ENCODE measurements at regions not wholly inside any gene's neighbourhood (a gene's known extent, or its start where the extent isn't known, plus 50 kb on each side); places are given as distances from the start of the nearest gene placed in this dataset.

DNA sequence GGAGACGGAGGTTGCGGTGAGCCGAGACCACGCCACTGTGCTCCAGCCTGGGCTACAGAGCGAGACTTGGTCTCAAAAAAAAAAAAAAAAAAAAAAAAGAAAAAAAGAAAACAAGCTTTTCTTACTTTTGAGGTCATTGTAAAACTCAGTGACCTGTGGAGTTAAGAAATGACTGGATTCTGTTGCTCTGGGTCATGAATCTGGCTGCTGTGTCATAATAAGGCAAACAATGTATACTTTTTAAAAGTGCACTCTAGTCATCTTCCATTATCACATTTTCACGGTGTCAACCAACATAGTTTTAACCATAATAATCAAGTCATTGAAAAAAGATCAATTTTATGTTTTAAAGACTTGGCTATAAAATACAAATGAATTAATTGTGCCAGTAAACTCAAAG, 1186.6 kb downstream of the DIAPH3 start:
- Mint-ChIP-seq H3K27ac (no peak overlapping the region), H3K27me3 (no peaks in the 10 kb centered on the region), H3K4me3 (no peak overlapping the region), H3K9me3 (ENCODE audit: low read depth) (peaks cover 3% of the 10 kb centered on the region), H3K4me1 (ENCODE audit: low read depth) (no peaks in the 10 kb centered on the region), H3K36me3 (no peaks in the 10 kb centered on the region)

DNA sequence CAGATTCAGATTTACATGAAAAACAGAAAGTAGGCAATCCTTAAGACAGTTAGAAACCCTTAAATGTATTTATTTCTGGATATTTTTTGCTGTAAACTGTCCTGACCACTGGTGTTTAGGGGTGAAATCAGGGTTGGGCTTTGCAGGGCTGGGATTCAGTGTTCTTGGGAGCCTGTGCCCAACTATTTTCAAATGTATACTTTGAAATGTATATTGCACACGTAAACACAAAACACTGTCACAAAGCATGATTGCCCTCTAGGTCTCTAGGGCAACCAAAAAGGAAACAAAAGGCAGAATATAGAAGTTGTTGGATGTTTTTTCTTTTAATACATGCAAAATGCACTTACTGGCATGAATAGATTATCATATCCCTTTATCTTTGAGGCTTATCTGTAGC, 1185.4 kb downstream of the DIAPH3 start:
- Mint-ChIP-seq H3K27ac (no peak overlapping the region), H3K4me3 (no peak overlapping the region), H3K36me3 (no peaks in the 10 kb centered on the region), H3K27me3 (no peaks in the 10 kb centered on the region), H3K9me3 (ENCODE audit: low read depth) (peaks cover 11% of the 10 kb centered on the region), H3K4me1 (ENCODE audit: low read depth) (no peaks in the 10 kb centered on the region)

DNA sequence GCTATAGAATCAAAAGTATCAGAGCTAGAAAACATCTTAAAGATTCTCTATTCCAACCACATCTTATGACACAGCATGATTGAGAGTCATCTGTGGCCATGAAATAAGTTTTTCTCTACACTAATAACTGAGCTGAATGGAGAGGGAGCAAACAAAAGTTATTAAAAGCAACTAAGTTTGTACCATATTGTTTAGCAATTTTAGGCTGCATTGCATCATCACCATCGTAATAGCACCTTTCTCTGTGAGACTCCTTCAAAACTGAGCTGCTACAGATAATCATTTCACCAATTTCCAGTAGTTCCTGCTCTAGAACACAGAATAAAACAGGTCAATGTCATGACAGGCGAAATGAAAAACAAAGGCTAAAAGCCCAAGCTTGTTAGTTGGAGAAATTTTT, 1183.9 kb downstream of the DIAPH3 start:
- Mint-ChIP-seq H3K9me3 (ENCODE audit: low read depth) (peaks cover 15% of the 10 kb centered on the region), H3K27me3 (no peaks in the 10 kb centered on the region), H3K4me3 (no peak overlapping the region), H3K36me3 (no peaks in the 10 kb centered on the region), H3K27ac (no peak overlapping the region), H3K4me1 (ENCODE audit: low read depth) (no peaks in the 10 kb centered on the region)

DNA sequence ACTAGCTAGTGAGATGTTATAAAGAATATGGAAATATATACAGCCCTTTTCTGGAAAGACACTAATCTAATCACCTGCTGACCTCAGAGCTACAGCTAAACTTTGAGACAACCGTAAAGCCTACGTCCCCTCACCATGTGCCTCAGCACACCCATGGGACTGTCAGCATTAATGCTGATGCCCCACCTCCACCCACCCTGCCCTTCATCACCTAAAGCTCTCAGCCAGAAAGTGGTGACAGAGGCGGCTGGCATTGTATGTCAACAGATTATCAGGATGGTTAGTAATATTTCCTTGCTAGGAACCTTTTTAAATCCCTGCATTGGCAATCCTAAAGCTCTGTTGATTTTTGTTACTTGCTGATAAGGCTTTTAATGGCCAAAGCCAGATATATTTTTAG, 1177.9 kb downstream of the DIAPH3 start:
- peaks cover 15% of the 10 kb centered on the region for H3K9me3 Mint-ChIP-seq (ENCODE audit: low read depth)
- H3K4me1 Mint-ChIP-seq (ENCODE audit: low read depth), result no peaks in the 10 kb centered on the region
- H3K27me3 Mint-ChIP-seq, result no peaks in the 10 kb centered on the region
- no peak overlapping the region for H3K27ac Mint-ChIP-seq
- H3K4me3 Mint-ChIP-seq, result no peak overlapping the region
- no peaks in the 10 kb centered on the region for H3K36me3 Mint-ChIP-seq

DNA sequence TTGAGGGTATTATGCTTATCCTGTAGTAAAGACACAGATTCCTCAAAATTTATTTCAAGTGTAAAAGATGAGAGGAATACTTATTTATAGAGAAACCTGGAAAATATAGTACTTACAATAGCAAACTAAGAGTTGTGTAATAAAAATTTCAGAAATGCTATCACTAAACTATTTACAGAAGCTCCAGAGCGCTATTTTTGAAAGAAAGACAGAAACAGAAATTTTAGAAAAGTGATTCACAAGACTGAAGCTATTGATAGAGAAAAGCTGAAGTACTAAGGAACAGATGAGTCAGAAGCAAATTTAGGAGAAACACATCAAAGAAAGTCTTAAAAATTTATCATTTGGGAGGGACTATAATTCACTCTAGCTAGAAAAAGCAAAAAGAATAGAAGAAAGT, 1174.2 kb downstream of the DIAPH3 start:
- Mint-ChIP-seq H3K27ac (no peak overlapping the region), H3K4me1 (ENCODE audit: low read depth) (no peaks in the 10 kb centered on the region), H3K9me3 (ENCODE audit: low read depth) (peaks cover 3% of the 10 kb centered on the region), H3K4me3 (no peak overlapping the region), H3K36me3 (no peaks in the 10 kb centered on the region), H3K27me3 (no peaks in the 10 kb centered on the region)

DNA sequence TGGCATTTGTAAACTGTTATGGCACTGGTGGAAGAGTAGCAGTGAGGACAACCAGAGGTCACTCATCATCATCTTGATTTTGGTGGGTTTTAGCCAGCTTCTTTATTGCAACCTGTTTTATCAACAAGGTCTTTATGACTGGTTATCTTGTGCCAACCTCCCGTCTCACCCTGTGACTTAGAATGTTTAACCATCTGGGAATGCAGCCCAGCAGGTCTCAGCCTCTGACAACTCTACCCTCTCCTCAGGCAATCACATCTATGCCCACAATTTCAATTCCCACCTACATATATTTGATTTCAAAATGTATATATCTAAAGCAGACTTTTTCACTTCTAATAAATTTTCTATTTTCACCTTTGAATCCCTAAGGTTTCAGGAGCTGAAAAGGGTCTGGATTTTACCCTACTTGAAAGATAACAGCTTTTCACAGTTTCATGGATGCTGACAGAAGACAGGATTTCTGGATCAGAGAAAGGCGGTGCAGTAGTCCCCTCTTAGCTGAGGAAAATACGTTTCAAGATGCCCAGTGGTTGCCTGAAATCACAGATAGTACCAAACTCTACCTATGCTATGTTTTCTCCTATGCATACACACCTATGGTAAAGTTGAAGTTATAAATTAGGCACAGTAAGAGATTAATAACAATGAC, 1171.8 kb downstream of the DIAPH3 start:
- H3K36me3 Mint-ChIP-seq, result no peaks in the 10 kb centered on the region
- H3K27ac Mint-ChIP-seq, result no peak overlapping the region
- no peak overlapping the region for H3K4me3 Mint-ChIP-seq
- peaks cover 3% of the 10 kb centered on the region for H3K9me3 Mint-ChIP-seq (ENCODE audit: low read depth)
- no peaks in the 10 kb centered on the region for H3K27me3 Mint-ChIP-seq
- H3K4me1 Mint-ChIP-seq (ENCODE audit: low read depth), result no peaks in the 10 kb centered on the region

DNA sequence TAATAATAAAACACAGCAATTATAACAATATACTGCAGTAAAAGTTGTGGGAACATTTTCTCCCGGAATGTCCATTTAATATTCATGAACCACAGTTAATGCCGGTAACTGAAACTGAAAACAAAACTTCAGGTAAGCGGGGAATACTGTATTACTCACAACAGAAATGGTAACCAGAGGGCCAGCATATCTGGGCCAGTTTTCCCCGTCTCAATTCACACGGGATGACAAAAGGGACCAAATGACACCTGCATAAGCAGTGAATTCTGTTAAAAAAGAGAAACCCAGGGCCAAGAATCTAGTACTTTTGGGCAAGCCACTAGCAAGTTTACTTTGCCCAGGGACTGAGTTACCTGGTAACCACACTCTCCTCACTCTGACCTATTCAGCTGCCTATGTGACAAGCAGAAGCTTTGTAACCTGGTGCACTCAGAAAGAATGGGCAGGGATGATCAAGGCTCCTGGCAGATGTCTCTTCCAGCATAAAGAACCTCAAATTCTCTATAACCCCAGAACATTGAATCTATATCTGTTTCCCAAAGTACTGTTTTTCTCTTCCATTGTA, 1171.2 kb downstream of the DIAPH3 start:
- Mint-ChIP-seq H3K36me3 (no peaks in the 10 kb centered on the region), H3K4me3 (no peak overlapping the region), H3K4me1 (ENCODE audit: low read depth) (no peaks in the 10 kb centered on the region), H3K9me3 (ENCODE audit: low read depth) (peaks cover 3% of the 10 kb centered on the region), H3K27ac (no peak overlapping the region), H3K27me3 (no peaks in the 10 kb centered on the region)

DNA sequence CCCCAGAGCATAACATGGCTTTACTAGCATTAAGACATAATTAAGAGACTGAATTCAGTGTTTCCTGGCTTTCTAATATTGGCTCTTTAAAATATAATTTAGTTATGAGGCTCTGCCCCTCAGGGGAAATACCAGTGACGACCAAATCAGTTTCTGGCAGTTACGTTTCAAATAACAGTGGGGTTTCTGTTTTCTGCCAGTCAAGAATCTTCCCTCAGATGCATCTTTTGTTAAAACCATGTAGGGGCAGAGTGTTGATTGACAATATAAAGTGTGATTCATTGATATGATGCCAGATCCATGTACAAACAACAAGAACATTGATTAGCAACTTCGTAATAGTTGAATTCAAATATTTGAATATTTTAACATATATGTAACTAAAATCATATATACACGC, 1169.7 kb downstream of the DIAPH3 start:
- H3K9me3 Mint-ChIP-seq (ENCODE audit: low read depth), result no peaks in the 10 kb centered on the region
- no peak overlapping the region for H3K4me3 Mint-ChIP-seq
- H3K36me3 Mint-ChIP-seq, result no peaks in the 10 kb centered on the region
- no peak overlapping the region for H3K27ac Mint-ChIP-seq
- no peaks in the 10 kb centered on the region for H3K4me1 Mint-ChIP-seq (ENCODE audit: low read depth)
- H3K27me3 Mint-ChIP-seq, result no peaks in the 10 kb centered on the region

DNA sequence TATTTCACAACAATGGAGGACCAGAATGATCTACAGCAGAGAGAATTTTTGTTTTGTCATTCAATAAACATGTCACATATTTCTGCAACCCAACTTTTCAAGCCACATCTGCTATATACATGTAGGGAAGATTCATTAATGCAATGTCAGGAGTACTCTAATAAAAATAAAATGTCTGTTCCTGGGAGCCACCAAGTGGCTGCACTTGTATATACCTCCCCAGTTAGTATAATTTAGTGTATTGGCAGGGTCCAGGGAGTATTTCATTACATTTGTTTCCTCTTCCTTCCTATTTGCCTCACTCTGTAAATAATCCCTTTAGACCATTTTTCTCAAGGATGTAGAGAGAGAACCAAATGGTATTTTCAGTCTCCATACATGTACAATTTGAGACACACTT, 1169.0 kb downstream of the DIAPH3 start:
- Mint-ChIP-seq H3K4me3 (no peak overlapping the region), H3K36me3 (no peaks in the 10 kb centered on the region), H3K27me3 (no peaks in the 10 kb centered on the region), H3K4me1 (ENCODE audit: low read depth) (no peaks in the 10 kb centered on the region), H3K27ac (no peak overlapping the region), H3K9me3 (ENCODE audit: low read depth) (no peaks in the 10 kb centered on the region)

DNA sequence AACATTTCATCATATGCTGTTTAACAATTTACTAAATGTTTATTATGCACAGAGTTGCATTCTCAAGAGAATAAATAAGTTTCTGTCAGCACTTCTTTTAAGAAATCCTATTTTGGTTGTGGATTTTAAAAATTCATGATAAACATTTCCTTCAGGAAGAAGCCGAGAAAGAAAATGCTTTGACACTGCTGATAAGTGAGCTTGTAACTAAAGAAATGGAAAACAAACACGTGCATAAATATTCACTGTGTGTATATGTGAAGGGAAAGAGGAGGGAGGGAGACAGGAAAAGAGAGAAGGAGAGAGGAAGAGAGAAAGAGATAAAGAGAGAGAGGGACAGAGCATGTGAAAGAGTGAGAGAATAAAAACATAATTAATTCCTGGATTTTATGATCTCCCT, 1165.0 kb downstream of the DIAPH3 start:
- Mint-ChIP-seq H3K4me1 (ENCODE audit: low read depth) (no peaks in the 10 kb centered on the region), H3K27ac (no peak overlapping the region), H3K4me3 (no peak overlapping the region), H3K27me3 (no peaks in the 10 kb centered on the region), H3K9me3 (ENCODE audit: low read depth) (no peaks in the 10 kb centered on the region), H3K36me3 (no peaks in the 10 kb centered on the region)

DNA sequence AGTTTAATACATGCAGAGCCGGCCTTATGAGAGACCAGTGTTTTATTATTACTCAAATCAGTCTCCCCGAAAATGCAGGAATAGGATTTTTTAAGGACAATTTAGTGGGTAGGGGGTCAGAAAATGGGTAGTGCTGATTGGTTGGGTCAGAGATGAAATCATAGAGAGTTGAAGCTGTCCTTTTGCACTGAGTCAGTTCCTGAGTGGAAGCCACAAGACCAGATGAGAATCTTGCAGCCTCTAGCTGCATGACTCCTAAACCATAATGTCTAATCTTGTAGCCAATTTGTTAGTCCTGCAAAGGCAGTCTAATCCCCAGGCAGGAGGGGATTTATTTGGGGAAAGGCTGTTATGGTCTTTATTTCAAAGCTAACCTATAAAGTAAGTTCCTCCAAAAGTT, 1163.9 kb downstream of the DIAPH3 start:
- H3K4me3 Mint-ChIP-seq, result no peak overlapping the region
- no peaks in the 10 kb centered on the region for H3K4me1 Mint-ChIP-seq (ENCODE audit: low read depth)
- H3K27me3 Mint-ChIP-seq, result no peaks in the 10 kb centered on the region
- H3K27ac Mint-ChIP-seq, result no peak overlapping the region
- H3K9me3 Mint-ChIP-seq (ENCODE audit: low read depth), result no peaks in the 10 kb centered on the region
- H3K36me3 Mint-ChIP-seq, result no peaks in the 10 kb centered on the region

DNA sequence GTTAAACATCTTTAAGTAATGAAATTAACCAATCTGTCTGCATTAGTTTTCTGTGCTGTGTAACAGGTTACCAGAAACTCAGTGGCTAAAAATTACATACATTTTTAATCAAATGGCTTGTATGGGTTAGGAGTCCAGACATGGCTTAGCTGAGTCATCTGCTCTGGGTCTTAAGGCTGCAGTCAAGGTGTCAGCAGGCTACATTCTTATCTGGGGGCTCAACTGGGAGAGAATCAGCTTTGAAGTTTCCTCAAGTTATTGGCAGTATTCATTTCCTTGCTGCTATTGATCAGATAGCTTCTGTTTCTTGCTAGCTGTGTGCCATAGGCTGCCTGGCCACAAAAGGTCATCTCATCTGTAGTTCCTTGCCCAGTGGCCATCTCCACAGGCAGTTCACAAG, 1163.0 kb downstream of the DIAPH3 start:
- no peak overlapping the region for H3K4me3 Mint-ChIP-seq
- no peaks in the 10 kb centered on the region for H3K36me3 Mint-ChIP-seq
- no peaks in the 10 kb centered on the region for H3K9me3 Mint-ChIP-seq (ENCODE audit: low read depth)
- H3K27me3 Mint-ChIP-seq, result no peaks in the 10 kb centered on the region
- H3K4me1 Mint-ChIP-seq (ENCODE audit: low read depth), result no peaks in the 10 kb centered on the region
- no peak overlapping the region for H3K27ac Mint-ChIP-seq

DNA sequence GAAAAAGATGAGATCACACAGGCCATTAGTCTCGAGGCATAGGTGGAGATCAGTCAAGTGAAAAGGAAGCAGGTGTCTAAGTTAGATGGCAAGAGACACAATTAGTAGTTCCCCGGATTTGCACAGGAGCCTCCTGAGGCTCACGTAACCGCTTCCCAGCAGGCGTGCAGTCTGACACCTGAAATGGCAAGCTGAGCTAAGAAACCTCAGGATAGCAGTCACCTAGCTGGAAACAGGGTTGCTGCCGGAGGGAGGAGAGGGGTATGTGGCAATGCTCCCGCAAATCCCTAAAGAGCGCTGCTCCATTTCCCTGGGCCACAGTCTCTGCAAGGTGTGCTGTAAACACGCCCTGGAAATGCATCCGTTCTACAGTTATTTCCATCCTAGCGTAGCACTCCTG, 1151.0 kb downstream of the DIAPH3 start:
- Mint-ChIP-seq H3K27me3 (no peaks in the 10 kb centered on the region), H3K4me3 (no peak overlapping the region), H3K27ac (no peak overlapping the region), H3K4me1 (ENCODE audit: low read depth) (no peaks in the 10 kb centered on the region), H3K36me3 (no peaks in the 10 kb centered on the region), H3K9me3 (ENCODE audit: low read depth) (no peaks in the 10 kb centered on the region)

DNA sequence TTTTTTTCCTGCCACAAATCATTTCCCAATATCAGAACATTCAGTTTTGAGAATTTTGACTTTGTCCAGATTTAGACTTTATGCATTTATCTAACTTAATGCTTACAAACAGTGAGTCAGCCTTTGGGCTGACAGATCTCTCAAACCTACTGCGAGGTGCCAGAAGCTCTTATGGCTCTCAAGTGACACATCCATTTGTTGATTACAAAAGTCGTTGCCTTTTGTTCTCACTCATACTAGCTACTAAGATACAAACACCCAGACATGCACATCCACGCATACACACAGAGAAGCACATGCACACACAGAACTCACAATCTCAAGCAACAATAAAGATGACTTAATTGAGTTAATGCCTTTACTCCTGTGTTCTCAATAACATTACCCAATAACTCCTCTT, 1147.5 kb downstream of the DIAPH3 start:
- H3K27me3 Mint-ChIP-seq, result no peaks in the 10 kb centered on the region
- H3K27ac Mint-ChIP-seq, result no peak overlapping the region
- no peaks in the 10 kb centered on the region for H3K36me3 Mint-ChIP-seq
- no peak overlapping the region for H3K4me3 Mint-ChIP-seq
- no peaks in the 10 kb centered on the region for H3K4me1 Mint-ChIP-seq (ENCODE audit: low read depth)
- H3K9me3 Mint-ChIP-seq (ENCODE audit: low read depth), result no peaks in the 10 kb centered on the region

DNA sequence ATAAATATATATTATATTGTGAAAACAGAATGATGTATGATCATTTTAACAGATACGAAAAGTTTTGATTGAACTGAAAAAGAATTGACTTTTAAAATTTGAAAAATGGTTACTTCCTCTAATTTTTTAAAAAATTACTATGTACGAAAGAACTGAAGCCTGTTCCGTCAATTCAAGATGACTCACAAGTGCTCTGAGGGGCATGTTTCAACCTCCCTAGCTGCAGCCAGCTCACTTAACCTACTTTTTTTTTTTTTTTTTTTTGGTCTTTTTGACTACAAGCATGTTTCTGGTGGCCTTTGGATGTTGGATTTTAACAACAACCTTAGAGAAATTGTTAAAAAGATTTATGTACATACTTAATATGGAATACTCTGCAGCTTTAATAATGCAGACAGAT, 1139.3 kb downstream of the DIAPH3 start:
- no peaks in the 10 kb centered on the region for H3K4me1 Mint-ChIP-seq (ENCODE audit: low read depth)
- H3K27me3 Mint-ChIP-seq, result no peaks in the 10 kb centered on the region
- H3K36me3 Mint-ChIP-seq, result no peaks in the 10 kb centered on the region
- no peak overlapping the region for H3K4me3 Mint-ChIP-seq
- H3K27ac Mint-ChIP-seq, result no peak overlapping the region
- no peaks in the 10 kb centered on the region for H3K9me3 Mint-ChIP-seq (ENCODE audit: low read depth)

DNA sequence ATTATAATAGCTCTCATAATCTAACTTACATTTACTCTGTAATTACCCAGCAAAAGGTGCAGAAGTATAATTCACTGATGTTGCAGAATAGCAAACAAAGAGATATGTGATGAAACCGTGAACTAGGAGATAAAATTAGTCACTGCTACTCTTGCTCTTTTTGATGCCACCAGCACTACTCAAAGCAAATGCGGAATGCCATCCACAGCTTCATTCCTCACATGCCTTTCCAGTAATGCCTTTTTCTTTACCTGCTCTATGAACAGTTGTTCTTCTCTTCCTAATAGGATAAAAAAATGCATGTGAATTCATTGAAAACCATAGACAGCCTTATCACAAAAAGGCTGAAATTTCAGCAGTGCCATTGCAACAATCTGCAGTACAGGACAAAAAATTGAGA, 1129.5 kb downstream of the DIAPH3 start:
- Mint-ChIP-seq H3K27me3 (peaks cover 1% of the 10 kb centered on the region), H3K36me3 (no peaks in the 10 kb centered on the region), H3K9me3 (ENCODE audit: low read depth) (peaks cover 9% of the 10 kb centered on the region), H3K27ac (no peak overlapping the region), H3K4me1 (ENCODE audit: low read depth) (no peaks in the 10 kb centered on the region), H3K4me3 (no peak overlapping the region)

All from activated naive CD8-positive, alpha-beta T cell (primary cell).